ENCODE measurements at regions not wholly inside any gene's neighbourhood (a gene's known extent, or its start where the extent isn't known, plus 50 kb on each side); places are given as distances from the start of the nearest gene placed in this dataset.
"Not testable (repeated sequence)": the region's sequence is repeated elsewhere in the genome, so short reads cannot be mapped to it uniquely, and the experiment has no call there.

- DNase-seq (ENCODE audit: low read depth), result no peak
Measured at GRCh38 chr1:199529324-199529723, 498.2 kb upstream of the NR5A2 start.

DNA sequence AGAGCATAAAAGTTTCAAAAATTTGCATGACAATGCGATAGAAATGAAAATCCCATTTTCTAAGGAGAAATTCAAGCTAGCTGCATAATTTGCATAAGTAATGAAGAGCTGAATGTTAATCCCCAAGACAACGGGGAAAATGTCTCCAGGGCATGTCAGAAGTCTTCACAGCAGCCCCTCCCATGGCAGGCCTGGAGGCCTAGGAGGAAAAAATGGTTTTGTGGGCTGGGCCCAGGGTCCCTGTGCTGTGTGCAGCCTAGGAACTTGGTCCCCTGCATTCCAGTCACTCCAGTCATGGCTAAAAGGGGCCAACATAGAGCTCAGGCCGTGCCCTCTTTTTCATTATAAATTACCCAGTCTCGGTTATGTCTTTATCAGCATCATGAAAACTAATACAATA, 494.1 kb upstream of the NR5A2 start:
- DNase-seq (ENCODE audit: low read depth), result not testable (repeated sequence)

DNA sequence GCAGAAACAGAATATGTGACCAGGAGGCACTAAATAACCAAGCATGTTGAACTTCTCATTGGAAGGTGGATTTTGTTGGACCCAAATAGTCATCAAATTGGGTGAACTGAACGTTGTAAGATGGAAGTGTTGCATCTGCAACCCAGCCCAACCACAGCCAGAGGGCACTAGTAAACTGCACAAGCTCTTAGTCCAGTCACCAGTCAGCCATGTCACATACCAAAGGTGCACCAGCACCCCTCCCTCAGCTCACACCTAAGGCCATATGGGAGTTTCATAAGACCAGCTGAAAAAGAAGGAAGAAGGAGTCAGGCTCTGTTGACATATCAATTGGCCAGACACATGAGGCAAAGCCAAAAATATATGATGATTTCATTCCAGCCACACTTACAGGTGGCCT, 481.7 kb upstream of the NR5A2 start:
- DNase-seq (ENCODE audit: low read depth), result no peak

GRCh38 chr1:199546323-199546722, 481.2 kb upstream of the NR5A2 start:
- no peak for DNase-seq (ENCODE audit: low read depth)

DNA sequence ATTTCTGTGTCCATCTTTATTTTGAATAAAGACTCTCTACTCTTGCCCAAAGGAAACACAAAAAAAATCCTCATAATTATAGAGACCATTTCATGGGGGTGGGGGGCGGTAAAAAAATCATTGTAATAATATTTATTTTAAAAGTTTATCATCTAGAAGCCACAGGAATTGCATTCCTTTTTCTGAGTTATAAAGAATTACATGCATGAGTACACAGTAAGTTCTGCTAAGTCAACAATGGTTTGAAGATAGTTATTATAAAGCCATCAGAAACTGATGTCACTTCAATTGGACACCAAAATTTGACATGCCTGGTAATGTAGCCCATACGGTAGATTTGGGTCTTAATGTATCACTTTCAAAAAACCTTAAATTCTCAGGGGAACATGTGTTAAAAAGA, 478.1 kb upstream of the NR5A2 start:
- DNase-seq (ENCODE audit: low read depth), result no peak

DNA sequence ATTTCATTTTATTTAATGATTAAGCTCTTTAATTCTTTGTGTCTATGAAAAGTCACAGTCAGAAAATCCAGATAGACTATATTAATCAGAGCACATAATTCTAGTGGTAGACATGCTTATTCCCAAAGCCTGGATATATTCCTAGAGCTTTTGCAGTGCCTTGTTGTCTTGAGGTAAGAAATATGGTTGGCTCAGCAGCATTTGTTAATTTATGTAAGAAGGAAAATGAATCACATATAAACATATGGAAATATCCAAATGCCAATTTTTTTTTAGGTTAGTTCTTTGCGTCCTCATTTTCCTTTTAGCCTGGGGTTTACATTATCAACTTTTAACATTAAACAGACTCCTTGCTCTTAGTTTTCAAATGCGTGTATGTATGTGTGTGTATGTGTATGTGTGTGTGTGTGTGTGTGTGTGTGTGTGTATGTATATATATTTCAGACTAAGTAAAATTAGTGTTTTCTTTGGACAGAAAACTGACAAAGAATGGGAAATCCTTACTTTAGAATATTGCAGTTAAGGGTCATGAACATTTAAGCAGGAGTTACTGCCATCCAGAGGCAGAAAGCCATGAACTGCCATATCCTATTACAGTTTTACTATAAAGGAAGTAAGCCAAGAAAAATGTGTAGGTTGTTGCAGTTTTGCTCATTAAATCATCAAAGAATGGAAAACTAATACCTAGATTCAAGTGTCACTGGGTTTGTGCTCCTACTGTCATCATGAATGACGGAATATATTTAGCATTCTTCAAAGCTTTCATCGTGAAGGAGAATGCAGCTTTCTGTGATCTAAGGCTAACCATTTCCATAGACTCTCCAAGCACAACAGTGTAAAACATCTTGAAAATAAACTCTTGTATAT, 477.1 kb upstream of the NR5A2 start:
- no peak for DNase-seq (ENCODE audit: low read depth)

DNA sequence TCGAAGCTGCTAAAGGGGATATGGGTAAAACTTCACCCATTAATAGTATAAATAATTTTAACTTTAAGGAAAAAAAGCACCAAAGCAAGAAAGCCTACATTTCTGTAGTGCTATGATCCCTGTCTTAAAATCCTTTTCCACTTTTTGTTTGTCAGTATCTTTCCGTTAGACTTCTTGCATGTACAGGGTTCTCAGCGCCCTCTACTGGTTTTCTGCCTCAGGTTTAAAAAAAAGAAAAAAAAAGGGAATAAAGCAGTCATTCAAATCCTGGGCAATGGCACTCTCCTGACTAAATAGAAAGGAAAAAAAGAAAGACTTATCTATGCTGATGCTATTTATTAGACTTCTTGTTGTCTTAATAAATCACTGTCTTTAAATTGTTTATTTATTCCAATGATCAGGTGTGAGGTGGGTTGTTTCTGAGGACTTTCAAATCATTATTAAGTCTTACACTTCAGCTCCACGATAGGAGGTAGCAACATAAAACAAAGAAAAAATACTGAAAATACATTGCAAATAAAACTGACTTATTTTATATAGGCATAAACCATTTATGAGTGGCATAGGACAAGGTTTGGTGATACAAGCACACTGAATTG, 475.4 kb upstream of the NR5A2 start:
- DNase-seq (ENCODE audit: low read depth), result no peak

DNA sequence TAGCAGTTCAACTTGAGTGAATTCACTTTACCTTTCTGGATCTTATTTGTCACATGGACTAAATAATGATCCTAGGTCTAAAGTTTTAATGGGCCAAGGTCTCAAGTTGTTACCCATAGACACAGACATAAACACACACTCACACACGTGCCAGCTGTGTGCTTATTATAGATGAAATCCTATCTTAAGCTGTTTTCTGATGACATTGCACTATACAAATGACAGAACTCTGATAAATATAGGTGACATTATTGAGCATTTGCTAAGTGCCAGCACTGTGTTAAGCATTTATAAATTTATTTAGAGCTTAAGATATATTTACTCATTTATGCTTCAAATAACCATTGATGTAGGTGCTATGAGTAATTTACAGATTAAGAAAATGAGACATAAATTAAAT, 474.4 kb upstream of the NR5A2 start:
- no peak for DNase-seq (ENCODE audit: low read depth)

- DNase-seq (ENCODE audit: low read depth), result no peak
Measured at GRCh38 chr1:199561334-199561733, 466.2 kb upstream of the NR5A2 start.

DNA sequence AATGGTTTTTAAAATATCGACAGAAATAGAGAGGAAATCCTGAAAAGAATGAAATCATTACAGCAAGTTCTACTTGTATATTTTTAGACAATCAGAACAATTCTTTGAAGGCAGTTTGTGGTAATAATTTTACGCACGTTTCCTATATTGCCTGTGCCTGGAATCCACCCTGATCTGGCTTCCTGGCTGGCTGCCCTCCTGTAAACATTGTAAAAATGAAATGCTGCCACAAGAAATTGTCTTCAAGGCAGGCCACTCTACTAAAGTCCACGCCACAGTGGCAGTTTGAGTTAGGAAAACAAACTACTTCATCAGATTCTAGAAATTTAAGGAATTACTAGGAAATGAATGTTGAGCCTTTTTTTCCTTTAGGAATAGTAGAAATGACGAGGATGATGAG, 454.5 kb upstream of the NR5A2 start:
- DNase-seq (ENCODE audit: low read depth), result no peak

GRCh38 chr1:199574950-199575349, 452.6 kb upstream of the NR5A2 start:
- DNase-seq (ENCODE audit: low read depth), result no peak

DNA sequence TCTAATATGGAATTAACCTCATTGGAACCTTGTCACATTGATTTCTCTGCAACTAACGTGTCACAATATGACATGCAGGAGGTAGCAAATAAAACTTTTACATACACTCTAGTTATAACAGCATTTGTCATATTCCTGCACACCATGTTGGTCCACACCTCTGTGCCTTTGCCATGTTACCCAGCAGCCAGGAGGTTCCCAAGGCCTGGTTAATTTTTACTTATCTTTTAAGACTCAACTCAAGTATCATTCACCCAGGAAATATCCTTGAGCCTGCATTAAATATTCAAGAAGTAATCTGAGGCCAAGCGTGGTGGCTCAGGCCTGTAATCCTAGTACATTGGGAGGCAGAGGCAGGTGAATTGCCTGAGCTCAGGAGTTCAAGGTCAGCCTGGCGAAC, 447.2 kb upstream of the NR5A2 start:
- no peak for DNase-seq (ENCODE audit: low read depth)

DNA sequence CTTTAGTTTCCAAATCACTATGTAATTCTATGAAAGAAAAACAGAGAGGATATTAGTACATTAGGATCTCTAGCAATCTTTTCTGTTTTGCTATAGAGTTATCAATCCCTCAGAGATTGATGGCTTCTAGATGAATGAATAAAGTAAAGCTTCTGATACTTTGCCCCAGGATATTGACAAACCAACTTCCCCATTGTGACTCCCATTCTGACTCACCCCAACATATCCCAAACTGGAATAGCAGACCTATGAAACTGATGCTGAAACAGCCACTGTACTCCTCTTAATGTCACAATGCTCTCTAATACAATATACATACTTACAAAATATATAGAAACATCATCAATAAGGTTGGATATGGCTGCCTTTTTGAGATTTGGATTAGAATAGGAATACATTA, 442.1 kb upstream of the NR5A2 start:
- no peak for DNase-seq (ENCODE audit: low read depth)

GRCh38 chr1:199590708-199591107, 436.8 kb upstream of the NR5A2 start:
- DNase-seq (ENCODE audit: low read depth), result no peak

DNA sequence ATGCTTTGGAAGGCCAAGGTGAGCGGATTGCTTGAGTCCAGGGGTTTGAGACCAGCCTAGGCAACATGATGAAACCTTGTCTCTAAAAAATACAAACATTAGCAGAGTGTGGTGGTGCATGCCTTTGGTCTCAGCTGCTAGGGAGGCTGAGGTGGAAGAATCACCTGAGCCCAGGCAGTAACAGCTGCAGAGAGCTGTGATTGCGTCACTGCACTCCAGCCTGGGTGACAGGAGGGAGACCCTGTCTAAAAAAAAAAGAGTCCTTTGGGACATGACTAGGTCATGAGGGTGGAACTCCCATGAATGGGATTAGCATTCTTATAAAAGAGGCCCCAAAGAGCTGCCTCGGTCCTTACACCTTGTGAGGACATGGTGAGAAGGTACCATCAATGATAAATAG, 436.0 kb upstream of the NR5A2 start:
- no peak for DNase-seq (ENCODE audit: low read depth)

- no peak for DNase-seq (ENCODE audit: low read depth)
Measured at GRCh38 chr1:199593475-199593874, 434.0 kb upstream of the NR5A2 start.

GRCh38 chr1:199596448-199596847, 431.1 kb upstream of the NR5A2 start:
- DNase-seq (ENCODE audit: low read depth), result not testable (repeated sequence)

- DNase-seq (ENCODE audit: low read depth), result no peak
Measured at GRCh38 chr1:199597152-199597551, 430.4 kb upstream of the NR5A2 start.

GRCh38 chr1:199608414-199608813, 419.1 kb upstream of the NR5A2 start:
- no peak for DNase-seq (ENCODE audit: low read depth)

- no peak for DNase-seq (ENCODE audit: low read depth)
Measured at GRCh38 chr1:199612976-199613774, 414.3 kb upstream of the NR5A2 start.

GRCh38 chr1:199616947-199617346, 410.6 kb upstream of the NR5A2 start:
- DNase-seq (ENCODE audit: low read depth), result no peak

- DNase-seq (ENCODE audit: low read depth), result no peak
Measured at GRCh38 chr1:199619223-199619622, 408.3 kb upstream of the NR5A2 start.

DNA sequence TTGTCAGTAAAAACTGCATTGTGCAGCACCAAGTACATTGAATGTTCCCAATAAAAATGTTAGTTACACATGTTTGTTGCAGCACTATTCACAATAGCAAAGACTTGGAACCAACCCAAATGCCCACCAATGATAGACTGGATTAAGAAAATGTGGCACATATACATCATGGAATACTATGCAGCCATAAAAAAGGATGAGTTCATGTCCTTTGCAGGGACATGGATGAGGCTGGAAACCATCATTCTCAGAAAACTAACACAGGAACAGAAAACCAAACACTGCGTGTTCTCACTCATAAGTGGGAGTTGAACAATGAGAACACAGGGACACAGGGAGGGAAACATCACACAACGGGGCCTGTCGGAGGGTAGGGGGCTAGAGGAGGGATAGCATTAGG, 401.3 kb upstream of the NR5A2 start:
- not testable (repeated sequence) for DNase-seq (ENCODE audit: low read depth)
